Neuronal stem cell (in vitro differentiated cells): ENCODE measurements at regions not wholly inside any gene's neighbourhood (a gene's known extent, or its start where the extent isn't known, plus 50 kb on each side); places are given as distances from the start of the nearest gene placed in this dataset.
A peak's percentile ranks its signal among the peaks of the same experiment; 100 is the strongest.
"Not testable (repeated sequence)": the region's sequence is repeated elsewhere in the genome, so short reads cannot be mapped to it uniquely, and the experiment has no call there.

Experiments
- DNase-seq: peaks from one replicate; pipeline ENCODE4 v3.0.0-alpha.2; 2013; ENCODE audit warnings: low spot score
- H2AFZ ChIP-seq: one replicate; pipeline ENCODE4 v1.6.1; 2013; ENCODE audit warnings: mild to moderate bottlenecking, low read length, inconsistent platforms
- H2AK5ac ChIP-seq: 2 replicates; pipeline ENCODE4 v1.6.1; 2013; ENCODE audit warnings: low read depth, mild to moderate bottlenecking, inconsistent platforms, low read length, moderate library complexity, mixed read lengths
- H2BK120ac ChIP-seq: 2 replicates; pipeline ENCODE4 v1.6.1; 2013; ENCODE audit warnings: low read depth, mild to moderate bottlenecking, inconsistent platforms, low read length, moderate library complexity, mixed read lengths
- H2BK12ac ChIP-seq: one replicate; pipeline ENCODE4 v1.6.1; 2013; ENCODE audit warnings: low read length, inconsistent platforms
- H2BK15ac ChIP-seq: 2 replicates; pipeline ENCODE4 v1.6.1; 2013; ENCODE audit warnings: mild to moderate bottlenecking, low read length, inconsistent platforms, mixed read lengths
- H2BK5ac ChIP-seq: one replicate; pipeline ENCODE4 v1.6.1; 2013; ENCODE audit warnings: inconsistent platforms, mild to moderate bottlenecking, low read length, moderate library complexity
- H3K14ac ChIP-seq: one replicate; pipeline ENCODE4 v1.6.1; 2013; ENCODE audit warnings: low read length, inconsistent platforms
- H3K18ac ChIP-seq: 2 replicates; pipeline ENCODE4 v1.6.1; 2013; ENCODE audit warnings: low read length, inconsistent platforms
- H3K23ac ChIP-seq: 2 replicates; pipeline ENCODE4 v1.6.1; 2013; ENCODE audit warnings: low read depth, mild to moderate bottlenecking, mixed read lengths, low read length, inconsistent platforms; ENCODE audit not compliant: poor library complexity
- H3K27ac ChIP-seq: replicated peaks from 3 replicates; pipeline ENCODE4 v1.5.1; 2013; ENCODE audit warnings: low read length, inconsistent platforms
- H3K27me3 ChIP-seq, 3 experiments: 2 replicates each; pipeline ENCODE4 v1.6.1; 2013; ENCODE audit warnings: low read length in 3 of 3, mild to moderate bottlenecking in 2 of 3, inconsistent platforms in 1 of 3, low read depth in 1 of 3, mixed read lengths in 1 of 3, moderate library complexity in 1 of 3; ENCODE audit not compliant: control insufficient read depth in 3 of 3, insufficient read depth in 3 of 3
- H3K36me3 ChIP-seq, 2 donors: replicated peaks in 1 of 2; 2 replicates each; pipeline ENCODE4 v1.6.1; 2013; ENCODE audit warnings: low read length in 2 of 2; ENCODE audit not compliant: control insufficient read depth in 2 of 2, insufficient read depth in 2 of 2
- H3K4ac ChIP-seq: 2 replicates; pipeline ENCODE4 v1.6.1; 2013; ENCODE audit warnings: inconsistent platforms, mild to moderate bottlenecking, low read length, moderate library complexity
- H3K4me1 ChIP-seq, 2 donors: 1 replicate in 1 of 2; 2 replicates in 1 of 2; pipeline ENCODE4 v1.6.1; 2013; ENCODE audit warnings: low read length in 2 of 2, low read depth in 1 of 2; ENCODE audit not compliant: control insufficient read depth in 2 of 2, insufficient read depth in 1 of 2
- H3K4me2 ChIP-seq: one replicate; pipeline ENCODE4 v1.6.1; 2013; ENCODE audit warnings: mild to moderate bottlenecking, low read length, inconsistent platforms; ENCODE audit not compliant: insufficient read depth, poor library complexity, severe bottlenecking
- H3K4me3 ChIP-seq, 2 donors: 2 replicates each; pipeline ENCODE4 v1.5.1; 2013; ENCODE audit warnings: low read length in 2 of 2, mild to moderate bottlenecking in 2 of 2, inconsistent platforms in 1 of 2, moderate library complexity in 1 of 2
- H3K79me1 ChIP-seq: one replicate; pipeline ENCODE4 v1.6.1; 2013; ENCODE audit warnings: low read depth, mild to moderate bottlenecking, inconsistent platforms, low read length, moderate library complexity
- H3K9ac ChIP-seq: one replicate; pipeline ENCODE4 v1.6.1; 2013; ENCODE audit warnings: mild to moderate bottlenecking, low read depth, low read length, inconsistent platforms; ENCODE audit not compliant: poor library complexity
- H3K9me3 ChIP-seq, 2 donors: replicated peaks in 1 of 2; 2 replicates each; pipeline versions ENCODE3 to v1.6.1; 2013; ENCODE audit warnings: low read length in 2 of 2, mild to moderate bottlenecking in 2 of 2, inconsistent platforms in 1 of 2, low read depth in 1 of 2, mixed read lengths in 1 of 2, moderate library complexity in 1 of 2; ENCODE audit not compliant: control insufficient read depth in 2 of 2, insufficient read depth in 1 of 2
- H4K8ac ChIP-seq: one replicate; pipeline ENCODE4 v1.6.1; 2013; ENCODE audit warnings: low read depth, mild to moderate bottlenecking, inconsistent platforms, low read length, moderate library complexity
- H4K91ac ChIP-seq: one replicate; pipeline ENCODE4 v1.6.1; 2013; ENCODE audit warnings: low read length, low read depth, mild to moderate bottlenecking, inconsistent platforms; ENCODE audit not compliant: poor library complexity
- WGBS, 2 donors: extraction: QIAGEN DNeasy Blood & Tissue Kit; methylation state at CpG; one replicate each; pipeline ENCODE4 v1.1.7; 2013; ENCODE audit warnings: missing lambda C conversion rate in 2 of 2, mixed read lengths in 1 of 2; ENCODE audit not compliant: insufficient read length in 2 of 2, insufficient replicate concordance in 1 of 2; ENCODE audit errors: extremely low coverage in 2 of 2; 5-methylcytosine and 5-hydroxymethylcytosine counted together

- not testable (repeated sequence) for H3K36me3 ChIP-seq, H3K4me2 ChIP-seq, H3K79me1 ChIP-seq, H4K8ac ChIP-seq, H3K9ac ChIP-seq, H3K4me1 ChIP-seq, H2BK12ac ChIP-seq, H3K4me3 ChIP-seq, H2BK5ac ChIP-seq, H3K27me3 ChIP-seq, H3K9me3 ChIP-seq, H3K27ac ChIP-seq, H4K91ac ChIP-seq, H2BK120ac ChIP-seq, H2AFZ ChIP-seq, H3K23ac ChIP-seq, H3K4ac ChIP-seq, H2BK15ac ChIP-seq, H2AK5ac ChIP-seq, DNase-seq
- WGBS, 2 donors: no CpG with 5 or more reads among the region's 4 CpGs
- peak overlapping the region; percentile 48 for H3K18ac ChIP-seq
- peak overlapping the region; percentile 56 for H3K14ac ChIP-seq
Measured at GRCh38 chr9:40592406-40592805, 536.1 kb downstream of the FOXD4L6 start.

GRCh38 chr9:40591915-40592314 is 536.6 kb downstream of the FOXD4L6 start:
- H3K23ac ChIP-seq: peak overlapping the region; percentile 89
- DNase-seq, H4K8ac ChIP-seq, H3K4me1 ChIP-seq, H3K27ac ChIP-seq, H2AK5ac ChIP-seq, H3K4me2 ChIP-seq, H2BK5ac ChIP-seq, H3K18ac ChIP-seq, H3K4me3 ChIP-seq, H3K4ac ChIP-seq, H2BK12ac ChIP-seq, H3K79me1 ChIP-seq, H2BK15ac ChIP-seq, H3K36me3 ChIP-seq, H2BK120ac ChIP-seq, H2AFZ ChIP-seq, H3K9ac ChIP-seq, H4K91ac ChIP-seq, H3K27me3 ChIP-seq, H3K9me3 ChIP-seq: not testable (repeated sequence)
- peak overlapping the region; percentile 56 for H3K14ac ChIP-seq
- WGBS, 2 donors: no CpG with 5 or more reads among the region's 2 CpGs

- H2BK120ac ChIP-seq, H2AK5ac ChIP-seq, DNase-seq, H3K4me2 ChIP-seq, H3K27ac ChIP-seq, H3K14ac ChIP-seq, H3K9me3 ChIP-seq, H3K79me1 ChIP-seq, H3K27me3 ChIP-seq, H4K91ac ChIP-seq, H3K36me3 ChIP-seq, H3K4me1 ChIP-seq, H4K8ac ChIP-seq, H2BK5ac ChIP-seq, H3K9ac ChIP-seq, H3K23ac ChIP-seq, H2BK15ac ChIP-seq, H3K4ac ChIP-seq, H2AFZ ChIP-seq, H2BK12ac ChIP-seq, H3K18ac ChIP-seq, H3K4me3 ChIP-seq: not testable (repeated sequence)
- no CpG with 5 or more reads among the region's 15 CpGs for WGBS, 2 donors
Measured at GRCh38 chr9:40587475-40588195, 540.8 kb downstream of the FOXD4L6 start.

GRCh38 chr9:40584039-40584438 is 544.4 kb downstream of the FOXD4L6 start:
- not testable (repeated sequence) for H3K79me1 ChIP-seq, H4K91ac ChIP-seq, H3K23ac ChIP-seq, DNase-seq, H2BK5ac ChIP-seq, H3K9ac ChIP-seq, H2BK15ac ChIP-seq, H2BK120ac ChIP-seq, H2BK12ac ChIP-seq, H2AK5ac ChIP-seq, H3K18ac ChIP-seq, H3K36me3 ChIP-seq, H2AFZ ChIP-seq, H4K8ac ChIP-seq, H3K27ac ChIP-seq, H3K9me3 ChIP-seq, H3K4me1 ChIP-seq, H3K4ac ChIP-seq, H3K14ac ChIP-seq, H3K27me3 ChIP-seq, H3K4me2 ChIP-seq
- WGBS, 2 donors: no CpG with 5 or more reads among the region's 67 CpGs
- H3K4me3 ChIP-seq: peak overlapping the region in 1 of 2 donors; percentile 17
